Smooth muscle cell (in vitro differentiated cells): ENCODE measurements at regions not wholly inside any gene's neighbourhood (a gene's known extent, or its start where the extent isn't known, plus 50 kb on each side); places are given as distances from the start of the nearest gene placed in this dataset.

Experiments used
- DNase-seq: peaks from one replicate; lab custom pipeline; 2025; ENCODE audit not compliant: unreplicated experiment; lab: John Stamatoyannopoulos, UW
- H2AFZ ChIP-seq: fragments of 200-600 bp; sonication (generic); 2 replicates; pipeline ENCODE4 v1.6.0; 2016; ENCODE audit warnings: antibody characterized with exemption, low read depth, mild to moderate bottlenecking
- H3F3A ChIP-seq: fragments of 200-600 bp; sonication (generic); 2 replicates; pipeline ENCODE4 v1.6.0; 2017; ENCODE audit warnings: antibody characterized with exemption, low read depth
- H3K27ac ChIP-seq: fragments of 200-600 bp; sonication (generic); 2 replicates; pipeline ENCODE4 v1.5.1; 2016; ENCODE audit warnings: low read depth, mild to moderate bottlenecking
- H3K27me3 ChIP-seq: fragments of 200-600 bp; sonication (generic); 2 replicates; pipeline ENCODE4 v1.6.1; 2016; ENCODE audit warnings: low read depth, mild to moderate bottlenecking
- H3K36me3 ChIP-seq: fragments of 200-600 bp; sonication (generic); 2 replicates; pipeline ENCODE4 v1.5.1; 2016; ENCODE audit warnings: low read depth
- H3K4me1 ChIP-seq: fragments of 200-600 bp; sonication (generic); 2 replicates; pipeline ENCODE4 v1.5.1; 2016; ENCODE audit warnings: low read depth
- H3K4me2 ChIP-seq: fragments of 200-600 bp; sonication (generic); 2 replicates; pipeline ENCODE4 v1.6.0; 2016; ENCODE audit warnings: mild to moderate bottlenecking
- H3K4me3 ChIP-seq: fragments of 200-600 bp; sonication (generic); 2 replicates; pipeline ENCODE4 v1.5.1; 2016; ENCODE audit warnings: mild to moderate bottlenecking
- H3K79me2 ChIP-seq: fragments of 200-600 bp; sonication (generic); 2 replicates; pipeline ENCODE4 v1.6.0; 2016; ENCODE audit warnings: low read depth, mild to moderate bottlenecking
- H3K9ac ChIP-seq: fragments of 200-600 bp; sonication (generic); 2 replicates; pipeline ENCODE4 v1.6.0; 2016; ENCODE audit warnings: low read depth
- H3K9me3 ChIP-seq: fragments of 200-600 bp; sonication (generic); replicated peaks from 2 replicates; pipeline ENCODE4 v1.5.1; 2016; ENCODE audit warnings: low read depth
- H4K20me1 ChIP-seq: fragments of 200-600 bp; sonication (generic); 2 replicates; pipeline ENCODE4 v1.6.0; 2016; ENCODE audit warnings: low read depth
- CTCF ChIP-seq: fragments of 200-600 bp; sonication (generic); IDR thresholded peaks from 2 replicates; pipeline ENCODE4 v1.5.1; 2017; ENCODE audit warnings: borderline replicate concordance, mild to moderate bottlenecking, antibody characterized with exemption; ENCODE audit not compliant: insufficient read depth, poor library complexity, severe bottlenecking
- WGBS: methylation state at CpG from one replicate; pipeline ENCODE4 v1.1.7; 2016; ENCODE audit warnings: low lambda C conversion rate; 5-methylcytosine and 5-hydroxymethylcytosine counted together

- Histone ChIP-seq H3K4me3 (no peak overlapping the region), H3F3A (no peaks in the 10 kb centered on the region), H4K20me1 (no peaks in the 10 kb centered on the region), H3K9me3 (no peaks in the 10 kb centered on the region), H2AFZ (no peak overlapping the region), H3K27ac (no peak overlapping the region), H3K27me3 (no peaks in the 10 kb centered on the region), H3K4me1 (no peaks in the 10 kb centered on the region), H3K4me2 (no peak overlapping the region), H3K36me3 (no peaks in the 10 kb centered on the region), H3K9ac (no peak overlapping the region), H3K79me2 (no peaks in the 10 kb centered on the region)
- TF ChIP-seq CTCF = no peak
- no peak for DNase-seq
- WGBS = 21% methylated on average over 1 of the region's 1 CpG
Observed at GRCh38 chr4:135244056-135244455, 1042.5 kb upstream of the PABPC4L start.

GRCh38 chr4:135240796-135241195 lies 1039.2 kb upstream of the PABPC4L start:
- Histone ChIP-seq H3K4me2 (no peak overlapping the region), H4K20me1 (no peaks in the 10 kb centered on the region), H3K79me2 (no peaks in the 10 kb centered on the region), H2AFZ (no peak overlapping the region), H3K4me1 (no peaks in the 10 kb centered on the region), H3F3A (no peaks in the 10 kb centered on the region), H3K4me3 (no peak overlapping the region), H3K9me3 (no peaks in the 10 kb centered on the region), H3K9ac (no peak overlapping the region), H3K27me3 (no peaks in the 10 kb centered on the region), H3K36me3 (no peaks in the 10 kb centered on the region), H3K27ac (no peak overlapping the region)
- no peak for DNase-seq
- WGBS = 84% methylated on average over 4 of the region's 4 CpGs
- no peak for TF ChIP-seq CTCF

- no peak overlapping the region for H3K9ac ChIP-seq
- H2AFZ ChIP-seq = no peak overlapping the region
- WGBS = 87% methylated on average over 4 of the region's 4 CpGs
- no peaks in the 10 kb centered on the region for H3K9me3 ChIP-seq
- H3K27me3 ChIP-seq = no peaks in the 10 kb centered on the region
- no peak for TF ChIP-seq CTCF
- DNase-seq = no peak
- H3K4me2 ChIP-seq = no peak overlapping the region
- H4K20me1 ChIP-seq = no peaks in the 10 kb centered on the region
- H3K36me3 ChIP-seq = no peaks in the 10 kb centered on the region
- H3K4me1 ChIP-seq = no peaks in the 10 kb centered on the region
- H3F3A ChIP-seq = no peaks in the 10 kb centered on the region
- no peaks in the 10 kb centered on the region for H3K79me2 ChIP-seq
- no peak overlapping the region for H3K4me3 ChIP-seq
- H3K27ac ChIP-seq = no peak overlapping the region
Observed at GRCh38 chr4:135239964-135240363, 1038.4 kb upstream of the PABPC4L start.

GRCh38 chr4:135238940-135239339 lies 1037.4 kb upstream of the PABPC4L start:
- WGBS = 54% methylated on average over 3 of the region's 3 CpGs
- no peak for TF ChIP-seq CTCF

More at GRCh38 chr4:135238940-135239339, 1037.4 kb upstream of the PABPC4L start:
- Histone ChIP-seq H3K4me3 (no peak overlapping the region), H3K9ac (no peak overlapping the region), H3K27ac (no peak overlapping the region), H3K9me3 (no peaks in the 10 kb centered on the region), H2AFZ (no peak overlapping the region), H3K4me1 (no peaks in the 10 kb centered on the region), H3K79me2 (no peaks in the 10 kb centered on the region), H4K20me1 (no peaks in the 10 kb centered on the region), H3K4me2 (no peak overlapping the region), H3F3A (no peaks in the 10 kb centered on the region), H3K27me3 (no peaks in the 10 kb centered on the region), H3K36me3 (no peaks in the 10 kb centered on the region)
- no peak for DNase-seq
